GM12878 (cell line): ENCODE measurements at regions not wholly inside any gene's neighbourhood (a gene's known extent, or its start where the extent isn't known, plus 50 kb on each side); places are given as distances from the start of the nearest gene placed in this dataset.
"Not testable (repeated sequence)": the region's sequence is repeated elsewhere in the genome, so short reads cannot be mapped to it uniquely, and the experiment has no call there.

Experiments used
- ATAC-seq: fragments of 200-7000 bp; cut with Tn5 transposase; 3 replicates; pipeline ENCODE4 v1.9.1; 2020; ENCODE audit warnings: mild to moderate bottlenecking, moderate library complexity
- BruUV-seq: library from RNA; stranded (reverse); fragments of 400-500 nt; replicated peaks from 2 replicates; lab custom pipeline; 2021; lab: Mats Ljungman, UMichigan
- CTCF ChIA-PET: fragments of 300-600 bp; sonication (Branson Sonifier 250); formaldehyde crosslinking; extraction: SDS; loops from one replicate; lab custom pipeline; 2021; ENCODE audit warnings: inconsistent platforms; lab: Yijun Ruan, JAX
- POLR2A ChIA-PET: fragments of 350-600 bp; formaldehyde crosslinking; extraction: SDS; loops from one replicate; lab custom pipeline; 2021; ENCODE audit warnings: inconsistent platforms; lab: Charles Lee
- RAD21 ChIA-PET: fragments of 300-600 bp; sonication (Branson Sonifier 250); formaldehyde crosslinking; loops from one replicate; lab custom pipeline; 2023; ENCODE audit warnings: antibody characterized with exemption; ENCODE audit not compliant: unreplicated experiment; lab: Charles Lee
- SMC1A ChIA-PET: fragments of 300-600 bp; sonication (Branson Sonifier 250); formaldehyde crosslinking; loops from one replicate; lab custom pipeline; 2023; ENCODE audit not compliant: unreplicated experiment, uncharacterized antibody; lab: Charles Lee
- DNase-seq: peaks from one replicate; pipeline ENCODE4 v3.0.0-alpha.2; 2011; ENCODE audit warnings: low read depth, low spot score
- FAIRE-seq: peaks from 3 replicates; lab custom pipeline; 2011; peaks lifted over from hg19 to GRCh38; lab: Jason Lieb, UNC
- H2AFZ ChIP-seq: 2 replicates; pipeline ENCODE4 v1.6.0; 2011; ENCODE audit warnings: low read depth, low read length, control low read depth; ENCODE audit not compliant: control insufficient read depth
- H3K27ac ChIP-seq: 2 replicates; pipeline ENCODE4 v1.5.1; 2011; ENCODE audit warnings: control low read depth; ENCODE audit not compliant: control insufficient read depth, insufficient read depth
- H3K27me3 ChIP-seq, 2 experiments: replicated peaks in 1 of 2; 2 replicates each; pipeline versions ENCODE4 v1.6.0 to v1.6.1; 2011; ENCODE audit warnings: low read length in 1 of 2; ENCODE audit not compliant: control insufficient read depth in 2 of 2, insufficient read depth in 2 of 2
- H3K36me3 ChIP-seq, 2 experiments: 2 replicates each; pipeline ENCODE4 v1.5.1; 2011; ENCODE audit warnings: low read length in 1 of 2; ENCODE audit not compliant: control insufficient read depth in 2 of 2, insufficient read depth in 2 of 2
- H3K4me1 ChIP-seq: 2 replicates; pipeline ENCODE4 v1.6.1; 2011; ENCODE audit warnings: mild to moderate bottlenecking, low read length, moderate library complexity, mixed read lengths; ENCODE audit not compliant: control insufficient read depth, insufficient read depth
- H3K4me2 ChIP-seq: 2 replicates; pipeline ENCODE4 v1.6.0; 2011; ENCODE audit warnings: control low read depth; ENCODE audit not compliant: control insufficient read depth, insufficient read depth
- H3K4me3 ChIP-seq: fragments of 200-600 bp; sonication (generic); 2 replicates; pipeline ENCODE4 v1.5.1; 2016
- H3K79me2 ChIP-seq: 2 replicates; pipeline ENCODE4 v1.6.0; 2011; ENCODE audit warnings: low read length; ENCODE audit not compliant: control insufficient read depth, insufficient read depth
- H3K9ac ChIP-seq: 2 replicates; pipeline ENCODE4 v1.8.0; 2011; ENCODE audit warnings: low read length, control low read depth, mixed read lengths; ENCODE audit not compliant: control insufficient read depth, insufficient read depth
- H3K9me3 ChIP-seq: replicated peaks from 3 replicates; pipeline ENCODE4 v1.5.1; 2011; ENCODE audit warnings: mild to moderate bottlenecking, low read length; ENCODE audit not compliant: control insufficient read depth, insufficient read depth
- H4K20me1 ChIP-seq: 2 replicates; pipeline ENCODE4 v1.6.0; 2011; ENCODE audit not compliant: control insufficient read depth, insufficient read depth
- DPF2 ChIP-seq: fragments of 450-650 bp; IDR thresholded peaks from 2 replicates; pipeline ENCODE4 v1.6.1; 2017; ENCODE audit warnings: mild to moderate bottlenecking
- HCFC1 ChIP-seq: fragments of 150-350 bp; IDR thresholded peaks from 2 replicates; pipeline ENCODE4 v1.6.1; 2014; ENCODE audit warnings: low read length
- HSF1 ChIP-seq: fragments of 150-350 bp; IDR thresholded peaks from 2 replicates; pipeline ENCODE4 v1.6.1; 2014; ENCODE audit warnings: mild to moderate bottlenecking, low read depth, low read length
- JUNB ChIP-seq: IDR thresholded peaks from 2 replicates; pipeline ENCODE4 v1.6.1; 2016; ENCODE audit warnings: antibody characterized with exemption, mild to moderate bottlenecking
- MLLT1 ChIP-seq: fragments of 450-650 bp; IDR thresholded peaks from 2 replicates; pipeline ENCODE4 v1.6.1; 2016; ENCODE audit warnings: mild to moderate bottlenecking
- TCF12 ChIP-seq: IDR thresholded peaks from 2 replicates; pipeline ENCODE4 v1.6.1; 2011; ENCODE audit warnings: low read depth, mild to moderate bottlenecking, low read length
- ZBTB4 ChIP-seq: fragments of 450-650 bp; formaldehyde crosslinking; IDR thresholded peaks from 2 replicates; pipeline ENCODE4 v1.4.0; 2022; ENCODE audit warnings: mild to moderate bottlenecking, moderate library complexity
- WGBS: methylation state at CpG from one replicate; pipeline ENCODE4 v1.1.6; 2016; ENCODE audit warnings: low lambda C conversion rate; ENCODE audit not compliant: insufficient replicate concordance, insufficient coverage; ENCODE audit errors: missing lambda C conversion rate; 5-methylcytosine and 5-hydroxymethylcytosine counted together
- in situ Hi-C: fragments of 300-500 bp; cut with MboI; formaldehyde crosslinking; loops from 9 replicates; pipeline ENCODE4 v1.14.3; 2018; ENCODE audit warnings: mixed read lengths
- intact Hi-C: fragments of 100-400 bp; cut with micrococcal nuclease; formaldehyde crosslinking; loops from one replicate; pipeline ENCODE4 v1.14.2; 2022; ENCODE audit not compliant: unreplicated experiment

- no peak for TF ChIP-seq DPF2
- no peak for TF ChIP-seq JUNB
- TF ChIP-seq, all 136 proteins: peak for 0
Observed at GRCh38 chr4:153099391-153100140, 104.7 kb upstream of the TRIM2 start (continued).

- FAIRE-seq, H3K9ac ChIP-seq, H3K9me3 ChIP-seq, H3K27ac ChIP-seq, H3K36me3 ChIP-seq, DNase-seq, H3K4me1 ChIP-seq, ATAC-seq, H4K20me1 ChIP-seq, H3K4me3 ChIP-seq, H3K79me2 ChIP-seq, POLR2A ChIA-PET, BruUV-seq, intact Hi-C loops, H2AFZ ChIP-seq, H3K27me3 ChIP-seq, in situ Hi-C loops, H3K4me2 ChIP-seq: not testable (repeated sequence)
- ChIA-PET CTCF (interaction anchor here (1.2 to 3.1 kb wide), 2 partner anchors 19 to 24 kb away, joined by 6 to 12 read pairs; no protein-coding TSS in a partner anchor), RAD21 (interaction anchor here (1.2 kb wide), 1 partner anchor 20 kb away, joined by 3 read pairs; no protein-coding TSS in a partner anchor), SMC1A (interaction anchor here (1.3 to 2.0 kb wide), 2 partner anchors 20 to 23 kb away, joined by 3 to 6 read pairs; no protein-coding TSS in a partner anchor)
- 27% methylated on average over 2 of the region's 2 CpGs for WGBS
Observed at GRCh38 chr4:153106736-153107135, 97.5 kb upstream of the TRIM2 start.

GRCh38 chr4:153107246-153107645 lies 97.0 kb upstream of the TRIM2 start:
- H3K36me3 ChIP-seq = no peaks in the 10 kb centered on the region
- FAIRE-seq = no peak
- intact Hi-C loops (no loop called here), in situ Hi-C loops (no loop called here)
- no peak overlapping the region for H2AFZ ChIP-seq
- RAD21 ChIA-PET = interaction anchor here (1.2 kb wide), 1 partner anchor 19 kb away, joined by 3 read pairs; no protein-coding TSS in a partner anchor
- H3K4me1 ChIP-seq = no peaks in the 10 kb centered on the region
- 55% methylated on average over 8 of the region's 8 CpGs for WGBS
- H3K27me3 ChIP-seq = 0 out of 4 replicates have a peak, but pooled peaks cover 0 to 2% of the 10 kb centered on the region in 2 experiments
- no peak overlapping the region for H3K9ac ChIP-seq
- POLR2A ChIA-PET = no interaction called here
- no TSS peak for BruUV-seq
- ATAC-seq = no peak
- no peaks in the 10 kb centered on the region; the same call in 2 of the 3 replicates for H3K9me3 ChIP-seq
- CTCF ChIA-PET = interaction anchor here (3.1 kb wide), 1 partner anchor 24 kb away, joined by 12 read pairs; no protein-coding TSS in a partner anchor
- DNase-seq = no peak
- H4K20me1 ChIP-seq = no peaks in the 10 kb centered on the region
- SMC1A ChIA-PET = interaction anchor here (1.3 kb wide), 1 partner anchor 24 kb away, joined by 3 read pairs; no protein-coding TSS in a partner anchor
- no peak overlapping the region for H3K4me2 ChIP-seq
- no peaks in the 10 kb centered on the region for H3K79me2 ChIP-seq
- H3K27ac ChIP-seq = no peak overlapping the region
- H3K4me3 ChIP-seq = no peak overlapping the region
- TF ChIP-seq HSF1 (no peak), HCFC1 (no peak), TCF12 (no peak), MLLT1 (no peak), ZBTB4 (CRISPR knock-in tag) (no peak)
